GM23248 (cell line): ENCODE measurements at regions not wholly inside any gene's neighbourhood (a gene's known extent, or its start where the extent isn't known, plus 50 kb on each side); places are given as distances from the start of the nearest gene placed in this dataset.

Source experiments
- DNase-seq: peaks from one replicate; pipeline ENCODE4 v3.0.0-alpha.2; 2015
- H2AFZ ChIP-seq: fragments of 200-600 bp; sonication (generic); 2 replicates; pipeline ENCODE4 v1.6.1; 2016; ENCODE audit warnings: antibody characterized with exemption
- H3F3A ChIP-seq: fragments of 200-600 bp; sonication (generic); 2 replicates; pipeline ENCODE4 v1.6.1; 2016; ENCODE audit warnings: mild to moderate bottlenecking, antibody characterized with exemption, mixed run types; ENCODE audit not compliant: insufficient read depth
- H3K27ac ChIP-seq: fragments of 200-600 bp; sonication (generic); 2 replicates; pipeline ENCODE4 v1.5.1; 2016; ENCODE audit warnings: mild to moderate bottlenecking
- H3K27me3 ChIP-seq: fragments of 200-600 bp; sonication (generic); replicated peaks from 2 replicates; pipeline ENCODE4 v1.6.1; 2016; ENCODE audit warnings: mild to moderate bottlenecking; ENCODE audit not compliant: insufficient read depth
- H3K36me3 ChIP-seq: fragments of 200-600 bp; sonication (generic); 2 replicates; pipeline ENCODE4 v1.6.1; 2016; ENCODE audit warnings: low read depth, mild to moderate bottlenecking
- H3K4me1 ChIP-seq: fragments of 200-600 bp; sonication (generic); 2 replicates; pipeline ENCODE4 v1.6.1; 2016; ENCODE audit warnings: mild to moderate bottlenecking; ENCODE audit not compliant: insufficient read depth
- H3K4me2 ChIP-seq: fragments of 200-600 bp; sonication (generic); one replicate; pipeline ENCODE4 v1.6.1; 2016; ENCODE audit warnings: mild to moderate bottlenecking; ENCODE audit not compliant: unreplicated experiment
- H3K4me3 ChIP-seq: fragments of 200-600 bp; sonication (generic); 2 replicates; pipeline ENCODE4 v1.5.1; 2016; ENCODE audit warnings: mild to moderate bottlenecking
- H3K79me2 ChIP-seq: fragments of 200-600 bp; sonication (generic); 2 replicates; pipeline ENCODE4 v1.6.1; 2016; ENCODE audit warnings: mild to moderate bottlenecking; ENCODE audit not compliant: insufficient read depth
- H3K9ac ChIP-seq: fragments of 200-600 bp; sonication (generic); 2 replicates; pipeline ENCODE4 v1.6.1; 2016; ENCODE audit warnings: mild to moderate bottlenecking
- H3K9me2 ChIP-seq: fragments of 200-600 bp; sonication (generic); 2 replicates; pipeline ENCODE4 v1.6.1; 2016; ENCODE audit warnings: mixed run types, mild to moderate bottlenecking, moderate library complexity; ENCODE audit not compliant: insufficient read depth
- H3K9me3 ChIP-seq: fragments of 200-600 bp; sonication (generic); one replicate; pipeline ENCODE4 v1.6.1; 2017; ENCODE audit warnings: low read depth
- H4K20me1 ChIP-seq: fragments of 200-600 bp; sonication (generic); 2 replicates; pipeline ENCODE4 v1.6.0; 2016; ENCODE audit not compliant: insufficient read depth
- EZH2 ChIP-seq: fragments of 200-600 bp; sonication (generic); IDR thresholded peaks from 2 replicates; pipeline ENCODE4 v1.6.1; 2018; ENCODE audit warnings: antibody characterized with exemption, mild to moderate bottlenecking; ENCODE audit not compliant: insufficient read depth, poor library complexity, severe bottlenecking
- EZH2phosphoT487 ChIP-seq: fragments of 200-600 bp; sonication (generic); IDR thresholded peaks from 2 replicates; pipeline ENCODE4 v1.6.1; 2018; ENCODE audit warnings: antibody characterized with exemption, moderate library complexity, mild to moderate bottlenecking, low read depth; ENCODE audit not compliant: insufficient read depth
- WGBS, 2 experiments: methylation state at CpG; one replicate each; pipeline ENCODE4 v1.1.6; 2015 to 2017; ENCODE audit warnings: low lambda C conversion rate in 2 of 2, low coverage in 1 of 2; ENCODE audit errors: missing lambda C conversion rate in 2 of 2; 5-methylcytosine and 5-hydroxymethylcytosine counted together
- in situ Hi-C: fragments of 300-500 bp; cut with MboI; formaldehyde crosslinking; loops from 2 replicates; pipeline ENCODE4 v1.15.0; 2020

DNA sequence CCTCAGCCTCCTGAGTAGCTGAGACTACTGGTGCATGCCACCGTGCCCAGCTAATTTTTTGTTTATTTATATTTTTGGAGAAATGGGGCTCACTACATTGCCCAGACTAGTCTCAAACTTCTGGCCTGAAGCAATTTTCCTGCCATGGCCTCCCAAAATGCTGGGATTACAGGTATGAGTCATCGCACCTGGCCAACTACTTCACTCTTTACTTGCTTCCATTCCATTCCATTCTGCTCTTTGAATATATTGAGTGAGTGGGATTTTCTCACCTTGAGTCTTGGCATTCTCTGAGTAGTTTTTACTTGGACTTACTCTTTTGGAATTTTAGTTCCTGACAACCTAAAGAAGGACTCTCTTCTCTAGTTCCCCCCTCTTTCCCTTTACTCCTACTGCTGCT, 93.8 kb upstream of the UNC13C start:
- DNase-seq: no peak
- Histone ChIP-seq H3K4me2 (no peak overlapping the region), H3K27ac (no peak overlapping the region), H3K9me2 (no peaks in the 10 kb centered on the region), H3K27me3 (no peaks in the 10 kb centered on the region), H2AFZ (no peak overlapping the region), H3K9me3 (no peaks in the 10 kb centered on the region), H4K20me1 (no peaks in the 10 kb centered on the region), H3K4me1 (no peaks in the 10 kb centered on the region), H3K36me3 (no peaks in the 10 kb centered on the region), H3K79me2 (no peaks in the 10 kb centered on the region), H3F3A (no peaks in the 10 kb centered on the region), H3K9ac (no peak overlapping the region), H3K4me3 (no peak overlapping the region)
- in situ Hi-C loops: no loop called here
- WGBS, 2 experiments: 34 to 48% methylated on average over 2 of the region's 2 CpGs
- no peak for TF ChIP-seq EZH2
- no peak for TF ChIP-seq EZH2phosphoT487

DNA sequence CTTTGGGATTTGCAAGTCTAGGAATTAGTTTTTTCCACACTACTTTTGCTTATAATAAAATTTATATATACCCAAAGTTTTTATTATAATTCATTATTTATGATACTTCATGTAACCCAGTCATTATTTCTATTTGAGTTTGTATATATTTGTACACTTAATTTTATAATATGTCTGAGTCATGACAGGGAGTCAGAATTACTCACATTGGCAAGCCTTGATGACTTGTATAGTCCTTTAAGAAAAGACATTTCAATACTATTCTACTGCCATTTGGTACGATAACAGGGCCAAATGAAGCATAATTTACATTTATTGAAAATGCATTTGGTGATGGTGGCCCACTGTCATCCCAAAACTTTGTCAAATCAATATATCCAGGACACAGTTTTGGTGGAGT, 95.9 kb upstream of the UNC13C start:
- in situ Hi-C loops: no loop called here
- no peak overlapping the region for H3K9ac ChIP-seq
- no peaks in the 10 kb centered on the region for H4K20me1 ChIP-seq
- H2AFZ ChIP-seq: no peak overlapping the region
- H3K4me1 ChIP-seq: no peaks in the 10 kb centered on the region
- no peaks in the 10 kb centered on the region for H3K9me2 ChIP-seq
- TF ChIP-seq EZH2: no peak
- no peak for TF ChIP-seq EZH2phosphoT487
- no peak overlapping the region for H3K27ac ChIP-seq
- DNase-seq: no peak
- no peaks in the 10 kb centered on the region for H3K9me3 ChIP-seq
- no peak overlapping the region for H3K4me2 ChIP-seq
- H3K4me3 ChIP-seq: no peak overlapping the region
- H3K36me3 ChIP-seq: no peaks in the 10 kb centered on the region
- H3K27me3 ChIP-seq: no peaks in the 10 kb centered on the region
- H3K79me2 ChIP-seq: no peaks in the 10 kb centered on the region
- WGBS, 2 experiments: 0% methylated on average over 1 of the region's 1 CpG
- H3F3A ChIP-seq: no peaks in the 10 kb centered on the region

DNA sequence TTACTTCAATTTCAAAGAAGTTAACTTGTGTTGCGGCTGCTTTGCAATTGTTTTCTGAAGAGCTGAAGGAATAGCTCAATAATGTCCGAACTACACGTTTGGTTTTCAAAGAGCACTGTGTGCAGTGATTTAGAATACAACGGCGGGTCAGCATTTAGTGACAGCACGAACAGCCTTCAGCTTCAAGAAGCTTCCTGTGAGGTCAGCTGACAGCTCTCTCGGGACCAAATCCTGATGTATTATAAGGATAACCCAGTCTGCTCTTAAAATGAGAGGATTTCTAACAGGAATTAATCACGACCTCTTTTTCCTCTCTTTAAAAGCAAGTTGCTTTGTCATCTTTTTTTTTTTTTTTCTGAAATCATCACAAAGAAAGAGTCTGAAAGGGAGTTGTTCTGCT, 97.9 kb upstream of the UNC13C start:
- 14 to 28% methylated on average over 8 of the region's 8 CpGs for WGBS, 2 experiments
- H3K9me2 ChIP-seq: no peaks in the 10 kb centered on the region
- H4K20me1 ChIP-seq: no peaks in the 10 kb centered on the region
- H3K4me3 ChIP-seq: no peak overlapping the region
- no peak overlapping the region for H3K9ac ChIP-seq
- in situ Hi-C loops: no loop called here
- TF ChIP-seq EZH2 (no peak), EZH2phosphoT487 (no peak)
- H3K4me1 ChIP-seq: no peaks in the 10 kb centered on the region
- no peaks in the 10 kb centered on the region for H3K27me3 ChIP-seq
- H2AFZ ChIP-seq: no peak overlapping the region
- no peak overlapping the region for H3K27ac ChIP-seq
- no peaks in the 10 kb centered on the region for H3F3A ChIP-seq
- H3K79me2 ChIP-seq: no peaks in the 10 kb centered on the region
- H3K9me3 ChIP-seq: no peaks in the 10 kb centered on the region
- no peak for DNase-seq
- H3K36me3 ChIP-seq: no peaks in the 10 kb centered on the region
- H3K4me2 ChIP-seq: no peak overlapping the region

DNA sequence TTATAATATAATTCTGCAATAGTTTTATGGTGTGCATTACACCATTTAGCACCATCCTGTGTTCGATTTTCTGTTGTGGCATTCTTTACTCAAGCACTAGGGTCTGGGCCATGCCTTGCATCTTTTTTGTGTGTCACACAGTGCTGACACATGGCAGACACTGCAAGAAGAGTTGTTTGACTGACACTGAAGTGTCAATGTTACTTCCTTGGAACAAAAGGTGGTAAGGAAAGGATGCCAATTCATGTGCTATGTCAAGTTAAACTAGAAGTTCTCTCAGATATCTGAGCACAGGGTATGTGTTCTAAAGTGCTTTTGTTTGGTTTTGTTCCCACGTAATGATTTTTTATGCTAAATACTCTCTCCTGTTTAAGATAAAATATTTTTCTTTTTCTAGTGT, 102.5 kb upstream of the UNC13C start:
- Histone ChIP-seq H3K4me2 (no peak overlapping the region), H3F3A (no peaks in the 10 kb centered on the region), H2AFZ (no peak overlapping the region), H3K79me2 (no peaks in the 10 kb centered on the region), H3K4me1 (no peaks in the 10 kb centered on the region), H3K27ac (no peak overlapping the region), H3K9me3 (no peaks in the 10 kb centered on the region), H3K9ac (no peak overlapping the region), H3K36me3 (no peaks in the 10 kb centered on the region), H4K20me1 (no peaks in the 10 kb centered on the region), H3K27me3 (no peaks in the 10 kb centered on the region), H3K9me2 (no peaks in the 10 kb centered on the region), H3K4me3 (no peak overlapping the region)
- 5 to 11% methylated on average over 2 of the region's 2 CpGs for WGBS, 2 experiments
- no peak for DNase-seq
- no peak for TF ChIP-seq EZH2
- TF ChIP-seq EZH2phosphoT487: no peak
- in situ Hi-C loops: no loop called here

DNA sequence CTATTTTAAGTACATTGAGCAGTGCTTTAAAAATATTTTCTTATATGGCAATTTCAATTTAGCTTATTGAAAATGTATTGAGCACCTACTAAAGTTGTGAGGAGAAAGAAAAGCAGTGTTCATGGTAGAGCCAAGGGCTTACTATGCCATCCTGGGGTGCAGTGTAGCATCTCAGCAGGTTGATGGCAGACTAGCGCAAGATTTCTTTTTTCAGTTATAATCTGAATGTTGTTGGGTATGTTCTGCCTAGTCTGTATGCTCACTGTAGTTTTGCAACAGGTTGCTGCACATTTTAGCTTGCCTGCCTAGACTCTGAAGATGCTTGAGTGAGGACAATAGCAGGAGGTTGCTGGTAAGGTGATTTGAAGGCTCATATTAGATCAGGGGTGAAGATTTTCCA, 103.1 kb upstream of the UNC13C start:
- no peaks in the 10 kb centered on the region for H3K9me2 ChIP-seq
- no peak overlapping the region for H3K4me2 ChIP-seq
- no peaks in the 10 kb centered on the region for H3K27me3 ChIP-seq
- DNase-seq: no peak
- no peak overlapping the region for H3K9ac ChIP-seq
- H3F3A ChIP-seq: no peaks in the 10 kb centered on the region
- in situ Hi-C loops: no loop called here
- no peak for TF ChIP-seq EZH2phosphoT487
- no peak for TF ChIP-seq EZH2
- H3K36me3 ChIP-seq: no peaks in the 10 kb centered on the region
- H4K20me1 ChIP-seq: no peaks in the 10 kb centered on the region
- WGBS, 2 experiments: 27 to 29% methylated on average over 1 of the region's 1 CpG
- no peak overlapping the region for H3K27ac ChIP-seq
- no peak overlapping the region for H2AFZ ChIP-seq
- no peak overlapping the region for H3K4me3 ChIP-seq
- no peaks in the 10 kb centered on the region for H3K4me1 ChIP-seq
- no peaks in the 10 kb centered on the region for H3K9me3 ChIP-seq
- no peaks in the 10 kb centered on the region for H3K79me2 ChIP-seq
